OCI-LY1 (cell line): ENCODE measurements at regions not wholly inside any gene's neighbourhood (a gene's known extent, or its start where the extent isn't known, plus 50 kb on each side); places are given as distances from the start of the nearest gene placed in this dataset.

ENCODE experiments used
- H2AFZ ChIP-seq: fragments of 200-600 bp; sonication (generic), shearing (Covaris generic); 2 replicates; pipeline ENCODE4 v1.6.0; 2014; ENCODE audit warnings: antibody characterized with exemption, mild to moderate bottlenecking, low read length
- H3F3A ChIP-seq: fragments of 200-600 bp; sonication (generic), shearing (Covaris generic); 2 replicates; pipeline ENCODE4 v1.6.0; 2014; ENCODE audit warnings: mild to moderate bottlenecking, antibody characterized with exemption, low read length, moderate library complexity; ENCODE audit not compliant: insufficient read depth
- H3K27ac ChIP-seq: fragments of 200-600 bp; sonication (generic); 2 replicates; pipeline ENCODE4 v1.5.1; 2014; ENCODE audit warnings: low read length, mixed run types, mild to moderate bottlenecking, low read depth; ENCODE audit not compliant: poor library complexity, severe bottlenecking
- H3K27me3 ChIP-seq: fragments of 200-600 bp; sonication (generic); 2 replicates; pipeline ENCODE4 v1.6.0; 2014; ENCODE audit warnings: antibody characterized with exemption, mild to moderate bottlenecking, low read length, moderate library complexity; ENCODE audit not compliant: insufficient read depth
- H3K36me3 ChIP-seq: fragments of 200-600 bp; sonication (generic); 2 replicates; pipeline ENCODE4 v1.6.1; 2014; ENCODE audit warnings: mild to moderate bottlenecking, antibody characterized with exemption, low read length, moderate library complexity, mixed read lengths; ENCODE audit not compliant: insufficient read depth
- H3K4me1 ChIP-seq: fragments of 200-600 bp; sonication (generic); 2 replicates; pipeline ENCODE4 v1.5.1; 2014; ENCODE audit warnings: mild to moderate bottlenecking, low read length, moderate library complexity; ENCODE audit not compliant: insufficient read depth, severe bottlenecking
- H3K4me2 ChIP-seq: fragments of 200-600 bp; sonication (generic), shearing (Covaris generic); 2 replicates; pipeline ENCODE4 v1.6.1; 2014; ENCODE audit warnings: low read length
- H3K4me3 ChIP-seq: fragments of 200-600 bp; sonication (generic); 2 replicates; pipeline ENCODE4 v1.5.1; 2014; ENCODE audit warnings: low read length, low read depth, mild to moderate bottlenecking, mixed read lengths; ENCODE audit not compliant: poor library complexity, severe bottlenecking
- H3K79me2 ChIP-seq: fragments of 200-600 bp; shearing (Covaris generic); 2 replicates; pipeline ENCODE4 v1.6.1; 2016; ENCODE audit warnings: mixed run types, low read length, mixed read lengths; ENCODE audit not compliant: insufficient read depth
- H3K9ac ChIP-seq: fragments of 200-600 bp; sonication (generic), shearing (Covaris generic); 2 replicates; pipeline ENCODE4 v1.6.1; 2014; ENCODE audit warnings: mild to moderate bottlenecking, low read length, mixed read lengths
- H3K9me2 ChIP-seq: fragments of 200-600 bp; sonication (generic), shearing (Covaris generic); 2 replicates; pipeline ENCODE4 v1.6.1; 2014; ENCODE audit warnings: low read depth, mild to moderate bottlenecking, low read length, mixed read lengths
- H3K9me3 ChIP-seq: fragments of 200-600 bp; shearing (Covaris generic); 2 replicates; pipeline ENCODE4 v1.6.1; 2014; ENCODE audit warnings: low read length, mixed read lengths
- H4K20me1 ChIP-seq: fragments of 200-600 bp; sonication (generic), shearing (Covaris generic); 2 replicates; pipeline ENCODE4 v1.6.0; 2016; ENCODE audit warnings: mild to moderate bottlenecking, low read length; ENCODE audit not compliant: insufficient read depth
- EZH2 ChIP-seq: fragments of 200-600 bp; sonication (generic), shearing (Covaris generic); IDR thresholded peaks from 2 replicates; pipeline ENCODE4 v1.8.0; 2017; ENCODE audit warnings: borderline replicate concordance, mixed run types, mild to moderate bottlenecking, antibody characterized with exemption, low read length, moderate library complexity, mixed read lengths
- TF ChIP-seq, protein P1 (sequence below): fragments of 200-600 bp; sonication (generic), shearing (Covaris generic); IDR thresholded peaks from 2 replicates; pipeline ENCODE4 v1.5.1; 2017; ENCODE audit warnings: mild to moderate bottlenecking, antibody characterized with exemption, low read length, moderate library complexity, mixed read lengths

DNA sequence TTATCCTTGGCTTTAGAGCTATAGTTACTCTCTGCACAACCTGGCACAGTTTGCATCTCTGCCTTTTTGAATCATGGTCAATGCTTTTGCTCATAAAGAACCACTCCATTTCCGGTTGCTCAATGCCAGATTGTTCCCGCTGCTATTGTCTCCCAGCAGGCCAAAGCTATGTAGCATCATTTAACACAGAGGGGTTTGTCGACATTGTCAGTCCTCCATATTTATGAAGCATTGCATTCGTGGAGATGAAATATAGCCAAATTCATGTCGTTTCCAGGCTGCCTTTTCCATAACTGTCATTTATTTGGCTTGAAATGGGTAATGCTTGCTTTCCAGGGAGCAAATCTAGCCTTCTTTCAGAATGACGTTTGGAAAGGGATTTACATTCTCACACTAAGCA is 598.8 kb downstream of the EPHA7 start:
- TF ChIP-seq EZH2: no peak
- TF ChIP-seq, protein P1, sequence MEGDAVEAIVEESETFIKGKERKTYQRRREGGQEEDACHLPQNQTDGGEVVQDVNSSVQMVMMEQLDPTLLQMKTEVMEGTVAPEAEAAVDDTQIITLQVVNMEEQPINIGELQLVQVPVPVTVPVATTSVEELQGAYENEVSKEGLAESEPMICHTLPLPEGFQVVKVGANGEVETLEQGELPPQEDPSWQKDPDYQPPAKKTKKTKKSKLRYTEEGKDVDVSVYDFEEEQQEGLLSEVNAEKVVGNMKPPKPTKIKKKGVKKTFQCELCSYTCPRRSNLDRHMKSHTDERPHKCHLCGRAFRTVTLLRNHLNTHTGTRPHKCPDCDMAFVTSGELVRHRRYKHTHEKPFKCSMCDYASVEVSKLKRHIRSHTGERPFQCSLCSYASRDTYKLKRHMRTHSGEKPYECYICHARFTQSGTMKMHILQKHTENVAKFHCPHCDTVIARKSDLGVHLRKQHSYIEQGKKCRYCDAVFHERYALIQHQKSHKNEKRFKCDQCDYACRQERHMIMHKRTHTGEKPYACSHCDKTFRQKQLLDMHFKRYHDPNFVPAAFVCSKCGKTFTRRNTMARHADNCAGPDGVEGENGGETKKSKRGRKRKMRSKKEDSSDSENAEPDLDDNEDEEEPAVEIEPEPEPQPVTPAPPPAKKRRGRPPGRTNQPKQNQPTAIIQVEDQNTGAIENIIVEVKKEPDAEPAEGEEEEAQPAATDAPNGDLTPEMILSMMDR: no peak
- H3K9ac ChIP-seq: no peak overlapping the region
- H3K9me2 ChIP-seq: no peaks in the 10 kb centered on the region
- H4K20me1 ChIP-seq: no peaks in the 10 kb centered on the region
- no peak overlapping the region for H3K27ac ChIP-seq
- no peaks in the 10 kb centered on the region for H3K27me3 ChIP-seq
- H3F3A ChIP-seq: no peaks in the 10 kb centered on the region
- H2AFZ ChIP-seq: 0 out of 2 replicates have a peak overlapping the region, but pooled peaks have one; percentile 68
- H3K36me3 ChIP-seq: no peaks in the 10 kb centered on the region
- H3K9me3 ChIP-seq: no peaks in the 10 kb centered on the region
- no peaks in the 10 kb centered on the region for H3K4me1 ChIP-seq
- H3K4me3 ChIP-seq: no peak overlapping the region
- no peak overlapping the region for H3K4me2 ChIP-seq
- no peaks in the 10 kb centered on the region for H3K79me2 ChIP-seq

DNA sequence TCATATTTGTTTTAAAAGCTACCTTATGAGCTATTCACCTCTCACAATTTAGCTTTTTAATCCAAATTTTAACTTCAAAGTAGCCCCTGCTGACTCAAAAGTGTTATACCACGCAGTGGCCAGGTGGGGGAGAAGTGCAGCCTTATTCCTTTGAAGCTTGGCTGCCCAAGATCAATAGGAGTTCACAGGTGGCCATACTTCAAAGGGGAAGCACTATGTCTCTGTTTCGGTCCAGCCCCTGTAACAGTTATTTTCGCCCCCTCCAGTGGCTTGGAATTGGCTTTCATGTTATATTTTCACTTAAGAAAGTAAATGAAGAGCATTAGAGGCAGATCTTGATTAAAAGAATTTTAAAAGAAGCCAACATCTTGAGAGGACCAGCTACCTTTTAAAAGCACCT is 608.4 kb downstream of the EPHA7 start:
- Histone ChIP-seq H3K27me3 (no peaks in the 10 kb centered on the region), H3K4me3 (no peak overlapping the region), H4K20me1 (no peaks in the 10 kb centered on the region), H3K4me1 (peaks cover 50% of the 10 kb centered on the region), H2AFZ (no peak overlapping the region), H3K36me3 (no peaks in the 10 kb centered on the region), H3F3A (no peaks in the 10 kb centered on the region), H3K9me3 (no peaks in the 10 kb centered on the region), H3K4me2 (peak overlapping the region; percentile 39), H3K79me2 (no peaks in the 10 kb centered on the region), H3K9me2 (no peaks in the 10 kb centered on the region), H3K27ac (peak overlapping the region; percentile 61), H3K9ac (no peak overlapping the region)
- TF ChIP-seq, protein P1: peak; percentile 87
- TF ChIP-seq EZH2: no peak

- H3K9me2 ChIP-seq: no peaks in the 10 kb centered on the region
- H2AFZ ChIP-seq: peak overlapping the region; percentile 71; the same call in 1 of the 2 replicates
- peaks cover 52% of the 10 kb centered on the region for H3K4me1 ChIP-seq
- H3K79me2 ChIP-seq: no peaks in the 10 kb centered on the region
- no peak overlapping the region for H3K27ac ChIP-seq
- no peaks in the 10 kb centered on the region for H4K20me1 ChIP-seq
- H3K36me3 ChIP-seq: no peaks in the 10 kb centered on the region
- TF ChIP-seq EZH2: no peak
- TF ChIP-seq, protein P1: no peak
- H3K27me3 ChIP-seq: no peaks in the 10 kb centered on the region
- no peaks in the 10 kb centered on the region for H3F3A ChIP-seq
- H3K4me3 ChIP-seq: no peak overlapping the region
- no peaks in the 10 kb centered on the region for H3K9me3 ChIP-seq
- H3K4me2 ChIP-seq: no peak overlapping the region
- no peak overlapping the region for H3K9ac ChIP-seq
Observed at GRCh38 chr6:92806254-92806653, 613.1 kb downstream of the EPHA7 start.
